WTC11 (cell line): ENCODE measurements at regions not wholly inside any gene's neighbourhood (a gene's known extent, or its start where the extent isn't known, plus 50 kb on each side); places are given as distances from the start of the nearest gene placed in this dataset.

Experiments
- CTCF ChIP-seq: fragments of 200-600 bp; IDR thresholded peaks from 2 replicates; pipeline ENCODE4 v1.8.0; 2022; ENCODE audit warnings: antibody characterized with exemption
- FOXJ3 ChIP-seq: sonication (generic); formaldehyde crosslinking; IDR thresholded peaks from 2 replicates; pipeline ENCODE4 v1.9.0; 2021; ENCODE audit warnings: missing genetic modification reagents, mild to moderate bottlenecking, borderline replicate concordance
- FOXK1 ChIP-seq: sonication (generic); formaldehyde crosslinking; IDR thresholded peaks from 2 replicates; pipeline ENCODE4 v1.8.0; 2022; ENCODE audit warnings: mild to moderate bottlenecking, moderate library complexity, missing genetic modification reagents
- GABPB1 ChIP-seq: sonication (generic); formaldehyde crosslinking; IDR thresholded peaks from 2 replicates; pipeline ENCODE4 v1.8.1; 2023; ENCODE audit warnings: mild to moderate bottlenecking, missing genetic modification reagents
- JUN ChIP-seq: sonication (generic); formaldehyde crosslinking; IDR thresholded peaks from 2 replicates; pipeline ENCODE4 v1.8.0; 2023; ENCODE audit warnings: mild to moderate bottlenecking, missing genetic modification reagents
- ZNF121 ChIP-seq: sonication (generic); formaldehyde crosslinking; IDR thresholded peaks from 2 replicates; pipeline ENCODE4 v1.8.0; 2023; ENCODE audit warnings: missing genetic modification reagents
- TF ChIP-seq, protein P1 (sequence below): sonication (generic); formaldehyde crosslinking; IDR thresholded peaks from 2 replicates; pipeline ENCODE4 v1.8.0; 2022; ENCODE audit warnings: mild to moderate bottlenecking, missing genetic modification reagents
- TF ChIP-seq, protein P2 (sequence below): sonication (generic); formaldehyde crosslinking; IDR thresholded peaks from 2 replicates; pipeline ENCODE4 v1.8.0; 2023; ENCODE audit warnings: missing genetic modification reagents
- TF ChIP-seq, protein P3 (sequence below): fragments of 250-450 bp; sonication (Bioruptor Pico); conservative IDR thresholded peaks from 2 replicates; pipeline ENCODE4 v1.9.0; 2021; ENCODE audit warnings: mild to moderate bottlenecking
- TF ChIP-seq, protein P4 (sequence below): sonication (generic); formaldehyde crosslinking; IDR thresholded peaks from 2 replicates; pipeline ENCODE4 v1.8.1; 2022; ENCODE audit warnings: low read depth, mild to moderate bottlenecking, moderate library complexity, missing genetic modification reagents, borderline replicate concordance
- TF ChIP-seq, protein P5 (sequence below): sonication (generic); formaldehyde crosslinking; IDR thresholded peaks from 2 replicates; pipeline ENCODE4 v1.8.0; 2022; ENCODE audit warnings: mild to moderate bottlenecking, missing genetic modification reagents
- TF ChIP-seq, protein P6 (sequence below): sonication (generic); formaldehyde crosslinking; IDR thresholded peaks from 2 replicates; pipeline ENCODE4 v1.8.1; 2022; ENCODE audit warnings: low read depth, missing genetic modification reagents, borderline replicate concordance
- TF ChIP-seq, protein P7 (sequence below): sonication (generic); formaldehyde crosslinking; IDR thresholded peaks from 2 replicates; pipeline ENCODE4 v1.8.1; 2022; ENCODE audit warnings: mild to moderate bottlenecking, moderate library complexity, missing genetic modification reagents
- TF ChIP-seq, protein P8 (sequence below): sonication (generic); formaldehyde crosslinking; IDR thresholded peaks from 2 replicates; pipeline ENCODE4 v1.8.0; 2022; ENCODE audit warnings: mild to moderate bottlenecking, missing genetic modification reagents

DNA sequence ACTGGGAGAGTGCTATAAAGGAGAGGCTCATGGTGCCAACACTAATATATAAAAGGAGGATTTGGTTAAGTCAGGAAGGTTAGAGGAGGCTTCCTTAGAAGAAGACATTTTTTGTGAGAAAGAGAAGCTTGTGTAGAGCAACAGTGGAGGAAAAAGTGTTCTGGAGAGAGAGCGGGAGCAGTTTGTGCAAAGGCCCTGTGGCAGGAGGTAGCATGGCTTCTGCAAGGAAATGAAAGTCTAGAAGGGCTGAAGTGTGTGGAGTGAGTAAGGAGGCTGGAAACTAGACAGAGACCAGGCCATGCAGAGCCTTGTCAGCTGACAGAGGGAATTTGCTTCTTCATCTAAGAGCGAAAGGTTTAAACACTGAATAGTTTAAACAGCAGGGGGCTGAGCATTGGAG is 64.4 kb upstream of the ARAP3 start:
- no peak for TF ChIP-seq CTCF
- TF ChIP-seq, protein P1, sequence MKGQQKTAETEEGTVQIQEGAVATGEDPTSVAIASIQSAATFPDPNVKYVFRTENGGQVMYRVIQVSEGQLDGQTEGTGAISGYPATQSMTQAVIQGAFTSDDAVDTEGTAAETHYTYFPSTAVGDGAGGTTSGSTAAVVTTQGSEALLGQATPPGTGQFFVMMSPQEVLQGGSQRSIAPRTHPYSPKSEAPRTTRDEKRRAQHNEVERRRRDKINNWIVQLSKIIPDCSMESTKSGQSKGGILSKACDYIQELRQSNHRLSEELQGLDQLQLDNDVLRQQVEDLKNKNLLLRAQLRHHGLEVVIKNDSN (CRISPR knock-in tag) = no peak
- no peak for TF ChIP-seq ZNF121 (CRISPR knock-in tag)
- TF ChIP-seq FOXJ3 (CRISPR knock-in tag) = no peak
- no peak for TF ChIP-seq FOXK1
- TF ChIP-seq GABPB1 = no peak
- TF ChIP-seq, protein P2, sequence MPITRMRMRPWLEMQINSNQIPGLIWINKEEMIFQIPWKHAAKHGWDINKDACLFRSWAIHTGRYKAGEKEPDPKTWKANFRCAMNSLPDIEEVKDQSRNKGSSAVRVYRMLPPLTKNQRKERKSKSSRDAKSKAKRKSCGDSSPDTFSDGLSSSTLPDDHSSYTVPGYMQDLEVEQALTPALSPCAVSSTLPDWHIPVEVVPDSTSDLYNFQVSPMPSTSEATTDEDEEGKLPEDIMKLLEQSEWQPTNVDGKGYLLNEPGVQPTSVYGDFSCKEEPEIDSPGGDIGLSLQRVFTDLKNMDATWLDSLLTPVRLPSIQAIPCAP (CRISPR knock-in tag) = no peak
- TF ChIP-seq, protein P3, sequence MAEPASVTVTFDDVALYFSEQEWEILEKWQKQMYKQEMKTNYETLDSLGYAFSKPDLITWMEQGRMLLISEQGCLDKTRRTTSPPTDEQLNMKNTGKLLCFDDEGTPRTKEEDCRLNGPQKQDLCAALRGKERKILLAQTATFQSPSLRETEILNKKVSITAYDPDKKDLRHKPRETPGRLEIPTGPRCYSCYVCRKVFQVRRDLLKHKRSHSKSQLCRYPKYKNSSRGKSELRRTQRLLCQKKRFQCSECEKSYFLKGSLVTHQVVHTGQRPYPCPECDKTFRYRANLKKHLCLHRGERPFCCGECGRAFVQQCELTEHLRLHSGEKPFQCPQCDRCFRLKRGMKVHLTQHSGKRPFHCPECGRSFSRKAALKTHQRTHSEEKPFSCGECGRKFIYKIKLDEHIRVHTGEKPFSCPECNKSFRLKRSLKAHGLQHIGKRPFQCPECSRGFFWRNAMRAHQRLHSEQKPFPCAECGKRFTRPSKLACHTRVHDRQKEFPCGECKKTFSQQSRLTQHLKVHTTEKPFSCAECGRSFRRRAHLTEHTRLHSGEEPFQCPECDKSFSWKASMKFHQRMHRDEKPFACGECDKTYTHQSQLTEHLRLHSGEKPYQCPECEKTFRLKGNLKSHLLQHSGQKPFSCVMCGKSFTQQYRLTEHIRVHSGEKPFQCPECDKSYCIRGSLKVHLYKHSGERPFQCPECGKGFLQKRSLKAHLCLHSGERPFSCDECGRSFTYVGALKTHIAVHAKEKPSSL = no peak
- TF ChIP-seq, protein P4, sequence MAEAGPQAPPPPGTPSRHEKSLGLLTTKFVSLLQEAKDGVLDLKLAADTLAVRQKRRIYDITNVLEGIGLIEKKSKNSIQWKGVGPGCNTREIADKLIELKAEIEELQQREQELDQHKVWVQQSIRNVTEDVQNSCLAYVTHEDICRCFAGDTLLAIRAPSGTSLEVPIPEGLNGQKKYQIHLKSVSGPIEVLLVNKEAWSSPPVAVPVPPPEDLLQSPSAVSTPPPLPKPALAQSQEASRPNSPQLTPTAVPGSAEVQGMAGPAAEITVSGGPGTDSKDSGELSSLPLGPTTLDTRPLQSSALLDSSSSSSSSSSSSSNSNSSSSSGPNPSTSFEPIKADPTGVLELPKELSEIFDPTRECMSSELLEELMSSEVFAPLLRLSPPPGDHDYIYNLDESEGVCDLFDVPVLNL (CRISPR knock-in tag) = no peak
- TF ChIP-seq, protein P5, sequence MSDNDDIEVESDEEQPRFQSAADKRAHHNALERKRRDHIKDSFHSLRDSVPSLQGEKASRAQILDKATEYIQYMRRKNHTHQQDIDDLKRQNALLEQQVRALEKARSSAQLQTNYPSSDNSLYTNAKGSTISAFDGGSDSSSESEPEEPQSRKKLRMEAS (CRISPR knock-in tag) = no peak
- TF ChIP-seq, protein P6, sequence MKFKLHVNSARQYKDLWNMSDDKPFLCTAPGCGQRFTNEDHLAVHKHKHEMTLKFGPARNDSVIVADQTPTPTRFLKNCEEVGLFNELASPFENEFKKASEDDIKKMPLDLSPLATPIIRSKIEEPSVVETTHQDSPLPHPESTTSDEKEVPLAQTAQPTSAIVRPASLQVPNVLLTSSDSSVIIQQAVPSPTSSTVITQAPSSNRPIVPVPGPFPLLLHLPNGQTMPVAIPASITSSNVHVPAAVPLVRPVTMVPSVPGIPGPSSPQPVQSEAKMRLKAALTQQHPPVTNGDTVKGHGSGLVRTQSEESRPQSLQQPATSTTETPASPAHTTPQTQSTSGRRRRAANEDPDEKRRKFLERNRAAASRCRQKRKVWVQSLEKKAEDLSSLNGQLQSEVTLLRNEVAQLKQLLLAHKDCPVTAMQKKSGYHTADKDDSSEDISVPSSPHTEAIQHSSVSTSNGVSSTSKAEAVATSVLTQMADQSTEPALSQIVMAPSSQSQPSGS (CRISPR knock-in tag) = no peak
- TF ChIP-seq, protein P7, sequence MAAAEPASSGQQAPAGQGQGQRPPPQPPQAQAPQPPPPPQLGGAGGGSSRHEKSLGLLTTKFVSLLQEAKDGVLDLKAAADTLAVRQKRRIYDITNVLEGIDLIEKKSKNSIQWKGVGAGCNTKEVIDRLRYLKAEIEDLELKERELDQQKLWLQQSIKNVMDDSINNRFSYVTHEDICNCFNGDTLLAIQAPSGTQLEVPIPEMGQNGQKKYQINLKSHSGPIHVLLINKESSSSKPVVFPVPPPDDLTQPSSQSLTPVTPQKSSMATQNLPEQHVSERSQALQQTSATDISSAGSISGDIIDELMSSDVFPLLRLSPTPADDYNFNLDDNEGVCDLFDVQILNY = no peak
- TF ChIP-seq, protein P8, sequence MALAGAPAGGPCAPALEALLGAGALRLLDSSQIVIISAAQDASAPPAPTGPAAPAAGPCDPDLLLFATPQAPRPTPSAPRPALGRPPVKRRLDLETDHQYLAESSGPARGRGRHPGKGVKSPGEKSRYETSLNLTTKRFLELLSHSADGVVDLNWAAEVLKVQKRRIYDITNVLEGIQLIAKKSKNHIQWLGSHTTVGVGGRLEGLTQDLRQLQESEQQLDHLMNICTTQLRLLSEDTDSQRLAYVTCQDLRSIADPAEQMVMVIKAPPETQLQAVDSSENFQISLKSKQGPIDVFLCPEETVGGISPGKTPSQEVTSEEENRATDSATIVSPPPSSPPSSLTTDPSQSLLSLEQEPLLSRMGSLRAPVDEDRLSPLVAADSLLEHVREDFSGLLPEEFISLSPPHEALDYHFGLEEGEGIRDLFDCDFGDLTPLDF (CRISPR knock-in tag) = no peak
- TF ChIP-seq JUN = no peak
